ENCODE measurements at regions not wholly inside any gene's neighbourhood (a gene's known extent, or its start where the extent isn't known, plus 50 kb on each side); places are given as distances from the start of the nearest gene placed in this dataset.
"Not testable (repeated sequence)": the region's sequence is repeated elsewhere in the genome, so short reads cannot be mapped to it uniquely, and the experiment has no call there.

DNA sequence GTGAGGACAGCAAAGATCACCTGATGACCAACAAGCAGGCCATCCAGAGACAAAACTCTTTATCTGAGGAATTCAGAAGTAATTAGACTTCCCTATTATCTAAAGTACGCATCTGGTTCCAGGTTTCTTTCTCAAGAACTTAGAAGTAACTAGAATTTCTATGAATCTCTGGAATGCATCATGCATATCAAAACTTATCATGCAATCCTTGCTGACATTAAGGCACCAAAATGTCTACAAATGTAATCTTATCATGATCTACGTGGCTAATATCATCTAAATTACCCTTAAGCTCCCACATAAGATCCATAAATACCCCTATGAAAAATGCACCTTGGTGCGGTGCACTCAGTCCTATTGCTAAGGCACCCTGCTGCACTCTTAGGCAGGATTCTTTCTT, 488.1 kb upstream of the TLE4 start:
- no peak for DNase-seq
- intact Hi-C loops (cut with DNase I): no loop called here
- Histone ChIP-seq H3K27ac (no peak overlapping the region), H3K4me3 (no peak overlapping the region), H3K4me1 (ENCODE audit: insufficient read depth) (no peaks in the 10 kb centered on the region), H3K27me3 (no peaks in the 10 kb centered on the region), H3K9me3 (no peaks in the 10 kb centered on the region), H3K36me3 (no peaks in the 10 kb centered on the region)
- TF ChIP-seq, protein P1, sequence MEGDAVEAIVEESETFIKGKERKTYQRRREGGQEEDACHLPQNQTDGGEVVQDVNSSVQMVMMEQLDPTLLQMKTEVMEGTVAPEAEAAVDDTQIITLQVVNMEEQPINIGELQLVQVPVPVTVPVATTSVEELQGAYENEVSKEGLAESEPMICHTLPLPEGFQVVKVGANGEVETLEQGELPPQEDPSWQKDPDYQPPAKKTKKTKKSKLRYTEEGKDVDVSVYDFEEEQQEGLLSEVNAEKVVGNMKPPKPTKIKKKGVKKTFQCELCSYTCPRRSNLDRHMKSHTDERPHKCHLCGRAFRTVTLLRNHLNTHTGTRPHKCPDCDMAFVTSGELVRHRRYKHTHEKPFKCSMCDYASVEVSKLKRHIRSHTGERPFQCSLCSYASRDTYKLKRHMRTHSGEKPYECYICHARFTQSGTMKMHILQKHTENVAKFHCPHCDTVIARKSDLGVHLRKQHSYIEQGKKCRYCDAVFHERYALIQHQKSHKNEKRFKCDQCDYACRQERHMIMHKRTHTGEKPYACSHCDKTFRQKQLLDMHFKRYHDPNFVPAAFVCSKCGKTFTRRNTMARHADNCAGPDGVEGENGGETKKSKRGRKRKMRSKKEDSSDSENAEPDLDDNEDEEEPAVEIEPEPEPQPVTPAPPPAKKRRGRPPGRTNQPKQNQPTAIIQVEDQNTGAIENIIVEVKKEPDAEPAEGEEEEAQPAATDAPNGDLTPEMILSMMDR (IDR thresholded peaks at IDR 0.05): no peak
- TF ChIP-seq EP300 (IDR thresholded peaks at IDR 0.05) (no peak), POLR2A (IDR thresholded peaks at IDR 0.05) (no peak)
- 80 to 89% (median 89%) methylated on average over 3 of the region's 3 CpGs for WGBS, 3 donors

DNA sequence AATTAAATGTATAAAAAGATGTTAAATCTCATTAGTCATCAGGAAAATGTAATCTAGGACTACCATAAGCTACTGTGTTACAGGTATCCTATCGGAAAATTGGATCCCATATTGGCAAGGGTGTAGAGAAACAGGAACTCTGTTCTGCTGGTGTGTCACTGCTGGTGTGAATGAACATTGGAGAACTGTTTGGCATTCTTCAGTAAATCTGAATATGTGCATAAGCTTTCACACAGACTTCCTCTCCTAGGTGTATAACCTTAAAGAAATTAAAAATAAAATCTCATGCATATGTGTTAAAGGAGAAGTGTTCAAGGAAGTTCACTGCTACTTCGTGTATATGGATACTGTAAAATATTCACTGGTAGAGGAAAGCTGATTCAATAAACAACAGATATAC, 484.6 kb upstream of the TLE4 start:
- Histone ChIP-seq H3K36me3 (no peaks in the 10 kb centered on the region), H3K27me3 (no peaks in the 10 kb centered on the region), H3K4me3 (no peak overlapping the region), H3K9me3 (no peaks in the 10 kb centered on the region), H3K4me1 (ENCODE audit: insufficient read depth) (no peaks in the 10 kb centered on the region), H3K27ac (no peak overlapping the region)
- DNase-seq: no peak
- 86 to 90% (median 88%) methylated on average over 2 of the region's 2 CpGs for WGBS, 3 donors
- intact Hi-C loops (cut with DNase I): no loop called here
- TF ChIP-seq EP300 (IDR thresholded peaks at IDR 0.05) (no peak), POLR2A (IDR thresholded peaks at IDR 0.05) (no peak)
- TF ChIP-seq, protein P1 (IDR thresholded peaks at IDR 0.05): no peak

DNA sequence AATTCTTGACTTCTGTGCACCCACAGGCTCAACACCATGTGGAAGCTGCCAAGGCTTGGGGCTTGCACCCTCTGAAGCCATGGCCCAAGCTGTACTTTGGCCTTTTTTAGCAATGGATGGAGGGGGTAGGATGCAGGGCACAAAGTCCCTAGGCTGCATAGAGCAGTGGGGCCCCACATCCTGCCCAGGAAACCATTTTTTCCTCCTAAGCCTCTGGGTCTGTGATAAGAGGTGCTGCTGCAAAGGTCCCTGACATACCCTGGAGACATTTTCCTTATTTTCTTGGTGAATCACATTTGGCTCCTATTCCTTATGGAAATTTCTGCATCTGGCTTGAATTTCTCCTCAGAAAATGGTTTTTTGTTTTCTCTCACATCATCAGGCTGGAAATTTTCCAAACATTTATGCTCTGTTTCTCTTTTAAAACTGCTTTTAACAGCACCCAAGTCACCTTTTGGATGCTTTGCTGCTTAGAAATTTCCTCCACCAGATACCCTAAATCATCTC, 482.7 kb upstream of the TLE4 start:
- H3K27me3 ChIP-seq: no peaks in the 10 kb centered on the region
- TF ChIP-seq, protein P1 (IDR thresholded peaks at IDR 0.05): no peak
- TF ChIP-seq EP300 (IDR thresholded peaks at IDR 0.05): no peak
- TF ChIP-seq POLR2A (IDR thresholded peaks at IDR 0.05): no peak
- no peak overlapping the region for H3K4me3 ChIP-seq
- DNase-seq: no peak
- no peaks in the 10 kb centered on the region for H3K36me3 ChIP-seq
- no peaks in the 10 kb centered on the region for H3K9me3 ChIP-seq
- intact Hi-C loops (cut with DNase I): no loop called here
- H3K4me1 ChIP-seq (ENCODE audit: insufficient read depth): no peaks in the 10 kb centered on the region
- H3K27ac ChIP-seq: no peak overlapping the region

DNA sequence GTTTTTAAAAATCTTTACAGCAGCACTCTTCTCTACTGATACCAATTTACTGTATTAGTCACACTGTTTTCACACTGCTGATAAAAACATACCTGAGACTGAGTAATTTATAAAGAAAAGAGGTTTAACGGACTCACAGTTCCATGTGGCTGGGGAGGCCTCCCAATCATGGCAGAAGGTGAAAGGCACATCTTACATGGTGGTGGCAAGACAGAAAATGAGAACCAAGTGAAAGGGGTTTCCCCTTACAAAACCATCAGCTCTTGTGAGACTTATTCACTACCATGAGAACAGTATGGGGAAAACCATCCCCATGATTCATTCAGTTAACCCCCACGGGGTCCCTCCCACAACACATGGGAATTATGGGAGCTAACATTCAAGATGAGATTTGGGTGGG, 481.9 kb upstream of the TLE4 start:
- WGBS, 3 donors: 48 to 82% (median 72%) methylated on average over 2 of the region's 2 CpGs

DNA sequence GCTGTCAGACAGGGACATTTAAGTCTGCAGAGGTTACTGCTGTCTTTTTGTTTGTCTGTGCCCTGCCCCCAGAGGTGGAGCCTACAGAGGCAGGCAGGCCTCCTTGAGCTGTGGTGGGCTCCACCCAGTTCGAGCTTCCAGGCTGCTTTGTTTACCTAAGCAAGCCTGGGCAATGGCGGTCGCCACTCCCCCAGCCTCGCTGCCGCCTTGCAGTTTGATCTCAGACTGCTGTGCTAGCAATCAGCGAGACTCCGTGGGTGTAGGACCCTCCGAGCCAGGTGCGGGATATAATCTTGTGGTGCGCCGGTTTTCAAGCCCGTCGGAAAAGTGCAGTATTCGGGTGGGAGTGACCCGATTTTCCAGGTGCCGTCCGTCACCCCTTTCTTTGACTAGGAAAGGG, 468.5 kb upstream of the TLE4 start:
- H3K27ac ChIP-seq; intact Hi-C loops (cut with DNase I); H3K4me1 ChIP-seq (ENCODE audit: insufficient read depth); H3K4me3 ChIP-seq; H3K36me3 ChIP-seq; H3K27me3 ChIP-seq; DNase-seq; H3K9me3 ChIP-seq: not testable (repeated sequence)
- WGBS, 3 donors: 93 to 94% (median 94%) methylated on average over 16 to 17 of the region's 17 CpGs

More for the DNA sequence above, 481.9 kb upstream of the TLE4 start:
- DNase-seq; H3K4me3 ChIP-seq; H3K4me1 ChIP-seq (ENCODE audit: insufficient read depth); H3K36me3 ChIP-seq; H3K27ac ChIP-seq; H3K27me3 ChIP-seq; intact Hi-C loops (cut with DNase I); H3K9me3 ChIP-seq: not testable (repeated sequence)

DNA sequence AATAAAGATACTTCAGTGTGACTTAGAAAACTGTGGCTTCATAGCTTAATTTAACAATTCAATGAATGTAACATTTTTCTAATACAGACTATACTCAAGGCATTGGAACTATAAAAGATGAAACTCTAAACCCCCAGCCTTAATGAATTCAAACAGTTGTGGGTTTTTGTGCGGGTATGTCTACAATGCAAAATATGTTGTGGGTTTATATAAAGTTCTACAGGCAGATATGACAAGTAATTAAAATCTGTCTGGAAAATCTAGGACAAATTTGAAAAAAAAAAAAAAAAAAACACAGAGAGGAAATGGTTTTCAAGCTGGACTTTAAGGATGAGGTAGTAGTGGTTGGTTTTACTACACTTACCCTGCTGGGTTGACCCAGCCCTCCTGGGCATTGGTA, 467.5 kb upstream of the TLE4 start:
- no peaks in the 10 kb centered on the region for H3K27me3 ChIP-seq
- H3K4me3 ChIP-seq: no peak overlapping the region
- TF ChIP-seq, protein P1 (IDR thresholded peaks at IDR 0.05): no peak
- TF ChIP-seq EP300 (IDR thresholded peaks at IDR 0.05): no peak
- no peak for TF ChIP-seq POLR2A (IDR thresholded peaks at IDR 0.05)
- intact Hi-C loops (cut with DNase I): no loop called here
- no peak for DNase-seq
- H3K4me1 ChIP-seq (ENCODE audit: insufficient read depth): no peaks in the 10 kb centered on the region
- no peak overlapping the region for H3K27ac ChIP-seq
- H3K9me3 ChIP-seq: no peaks in the 10 kb centered on the region
- WGBS, 3 donors: 93 to 96% (median 94%) methylated on average over 1 of the region's 1 CpG
- no peaks in the 10 kb centered on the region for H3K36me3 ChIP-seq

Measured in ovary (tissue), 7 donors.